HTR-8/SVneo (cell line): ENCODE measurements at regions not wholly inside any gene's neighbourhood (a gene's known extent, or its start where the extent isn't known, plus 50 kb on each side); places are given as distances from the start of the nearest gene placed in this dataset.

Experiments
- DNase-seq: peaks from one replicate; pipeline ENCODE4 v3.0.0; 2011; ENCODE audit warnings: low spot score, mixed read lengths; ENCODE audit not compliant: insufficient read length
- FAIRE-seq: peaks from 2 replicates; lab custom pipeline; 2011; peaks lifted over from hg19 to GRCh38; lab: Jason Lieb, UNC

DNA sequence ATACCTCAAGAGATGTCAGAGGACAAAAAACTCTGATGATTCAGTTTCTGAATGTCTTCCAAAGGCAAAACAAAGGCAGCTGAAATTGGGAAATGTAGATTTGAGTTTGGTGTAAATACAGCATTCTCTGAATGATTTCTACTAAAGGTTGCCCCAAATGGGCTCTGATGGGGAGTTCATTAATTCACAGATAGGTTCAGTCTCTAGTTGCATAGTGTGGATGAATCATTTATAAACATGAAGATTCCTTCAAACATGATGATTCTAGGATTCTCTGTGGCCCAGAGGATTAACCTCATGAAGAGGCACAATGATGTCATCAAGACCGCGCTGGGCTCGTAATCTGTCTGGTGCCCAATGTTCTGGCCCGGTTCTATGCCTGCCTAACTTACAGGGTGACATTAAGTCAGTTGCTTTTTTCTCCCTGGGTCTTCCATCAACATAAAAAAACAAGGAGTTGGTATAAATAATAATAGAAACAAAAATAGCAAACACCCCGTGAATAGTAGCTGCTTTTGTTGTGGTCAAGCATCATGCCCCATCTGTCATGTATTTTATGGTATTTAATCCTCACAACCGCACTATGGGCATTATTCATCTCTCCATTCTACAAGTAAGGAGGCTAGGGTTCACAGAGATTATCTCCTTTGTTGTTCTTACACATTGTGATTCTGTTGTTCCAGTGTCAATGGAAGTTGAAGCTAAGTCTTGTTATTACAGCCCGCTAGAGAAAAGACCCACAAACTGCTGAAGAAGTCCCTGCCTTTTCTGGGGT, 509.6 kb upstream of the USP24 start:
- DNase-seq: no peak
- FAIRE-seq: no peak

DNA sequence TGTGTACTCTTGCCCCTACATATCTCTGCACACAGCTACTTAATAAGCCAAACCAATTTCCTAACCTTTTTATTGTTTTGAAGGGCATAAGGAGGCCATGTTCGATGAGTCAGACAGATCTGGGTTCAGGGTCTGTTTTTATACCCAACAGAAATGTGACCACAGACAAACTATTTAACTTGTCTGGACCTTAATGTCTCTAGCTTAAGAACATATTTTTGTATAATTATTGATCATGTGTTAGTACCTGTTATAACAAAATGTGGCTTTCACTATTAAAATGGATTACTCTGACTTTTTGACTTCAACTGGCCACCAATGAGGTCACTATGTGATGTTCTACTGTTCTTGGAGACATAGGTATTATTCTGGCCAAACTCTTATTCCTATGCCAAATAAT, 507.8 kb upstream of the USP24 start:
- no peak for DNase-seq
- FAIRE-seq: no peak

DNA sequence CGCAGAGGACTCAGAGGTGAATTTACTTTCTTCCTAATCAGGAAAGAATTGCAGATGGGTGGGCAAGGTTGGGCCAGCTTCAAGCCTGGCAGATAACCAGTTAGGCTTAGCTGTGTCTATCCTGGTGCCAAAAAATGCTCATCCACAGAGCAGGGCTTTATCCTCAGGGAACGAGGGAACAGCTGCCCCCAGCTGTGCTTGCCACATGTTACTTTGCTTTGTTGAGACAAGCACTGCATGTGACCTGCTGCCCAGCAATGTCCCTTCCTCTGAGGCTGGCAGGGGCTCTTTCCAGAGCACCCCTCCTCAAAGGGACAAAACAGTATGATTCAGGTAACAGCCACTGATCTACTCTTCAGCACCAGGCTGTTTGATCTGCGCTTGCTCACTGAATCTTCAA, 505.1 kb upstream of the USP24 start:
- DNase-seq: no peak

DNA sequence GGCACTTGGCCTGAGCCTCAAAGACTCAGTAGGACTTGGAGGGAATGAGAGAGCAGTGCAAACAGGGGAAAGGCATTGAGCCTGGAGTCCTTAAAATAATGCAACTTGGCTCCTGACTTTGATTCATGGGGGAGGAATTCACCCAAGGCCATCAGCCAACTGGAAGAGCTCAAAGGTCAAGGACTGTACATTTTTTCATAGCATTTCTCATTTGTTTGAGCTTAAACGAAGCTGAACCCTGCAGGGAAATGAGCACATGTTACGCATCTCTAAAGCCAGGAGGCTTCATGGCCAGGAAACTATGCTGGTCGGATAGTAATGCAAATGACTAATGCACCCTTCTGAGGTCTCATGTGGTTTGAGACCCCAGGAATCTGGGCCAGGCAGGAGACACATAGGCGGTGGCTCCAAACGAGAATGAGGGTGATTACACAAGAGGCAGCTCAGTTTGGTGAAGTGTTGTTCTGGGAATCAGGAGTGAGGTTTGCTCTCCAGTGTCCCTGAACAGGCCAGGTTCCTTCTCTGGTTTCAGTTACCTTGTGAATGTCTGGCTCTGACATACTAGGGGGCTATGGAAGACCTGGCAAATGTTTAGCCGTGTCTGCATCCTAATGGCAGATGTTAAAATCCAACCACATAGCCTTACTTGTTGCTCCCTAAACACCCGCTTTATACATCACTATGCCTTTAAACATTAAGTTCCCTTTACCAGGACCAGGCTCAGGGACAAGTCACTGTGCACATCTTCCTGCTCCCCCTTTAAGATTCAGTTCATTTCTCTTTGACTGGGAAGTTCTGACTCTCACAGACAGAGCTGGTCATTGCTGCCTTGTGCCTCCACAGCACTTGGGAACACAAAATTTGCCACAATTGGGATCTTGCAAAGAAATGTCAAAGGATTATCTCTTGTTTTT, 503.9 kb upstream of the USP24 start:
- FAIRE-seq (peak; percentile 89), DNase-seq (peak; percentile 59)

More for the DNA sequence above, 505.1 kb upstream of the USP24 start:
- FAIRE-seq: no peak

DNA sequence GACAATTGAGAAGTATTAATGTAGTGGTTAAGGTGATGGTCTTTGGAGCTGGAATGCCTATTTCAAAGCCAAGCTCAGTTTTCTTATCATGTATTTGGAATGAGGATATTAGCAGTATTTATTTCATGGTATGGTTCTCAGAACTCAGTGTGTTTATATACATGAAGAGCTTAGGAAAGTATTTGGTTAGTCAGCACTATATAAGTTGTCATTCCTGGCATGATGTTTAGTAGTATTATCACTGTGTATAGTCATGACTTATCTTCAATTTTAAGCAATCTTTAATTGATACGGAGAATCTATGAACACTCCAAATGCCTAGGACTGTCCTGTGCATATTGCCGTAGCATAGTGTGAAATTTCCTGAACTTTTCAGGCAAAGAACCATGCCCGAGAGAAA, 501.9 kb upstream of the USP24 start:
- FAIRE-seq: no peak
- DNase-seq: no peak

DNA sequence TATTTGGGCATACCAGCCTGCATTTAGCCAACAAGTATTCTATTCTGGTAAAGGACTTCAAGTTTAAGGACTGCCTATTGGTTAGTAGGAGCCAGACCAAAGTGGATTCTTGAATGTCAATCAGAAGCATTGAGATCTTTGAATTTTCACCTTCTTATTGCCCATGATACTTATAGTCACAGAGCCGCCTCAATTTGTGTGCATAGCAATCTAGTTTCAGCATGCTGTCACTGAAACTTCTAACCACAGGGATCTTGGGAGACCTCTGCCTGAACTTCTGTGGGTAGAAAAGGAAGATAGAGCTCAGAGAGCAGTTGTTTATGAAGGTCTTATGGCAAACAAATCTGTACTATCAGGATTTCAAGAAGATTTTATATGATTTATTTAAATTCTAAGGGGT, 501.4 kb upstream of the USP24 start:
- DNase-seq (no peak), FAIRE-seq (no peak)

DNA sequence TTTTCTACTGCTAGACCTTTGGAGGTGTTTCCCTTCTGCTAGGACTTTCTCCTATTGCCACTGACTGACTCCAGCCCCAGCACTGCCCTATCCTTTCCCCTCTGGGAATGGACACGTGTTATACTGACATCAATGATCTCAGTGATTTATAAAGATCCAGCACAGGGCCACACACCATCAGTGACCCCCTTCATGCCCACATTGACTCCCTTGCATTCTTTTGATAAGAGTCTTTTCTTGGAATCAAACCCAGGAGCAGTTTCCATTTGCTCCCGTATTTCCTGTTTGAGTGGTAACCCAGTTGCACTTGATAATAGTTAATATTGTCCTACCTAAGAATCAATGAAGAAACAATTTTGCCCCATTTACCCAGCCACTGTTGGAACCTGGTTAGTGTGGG, 501.0 kb upstream of the USP24 start:
- peak; percentile 23 for FAIRE-seq
- DNase-seq: no peak

DNA sequence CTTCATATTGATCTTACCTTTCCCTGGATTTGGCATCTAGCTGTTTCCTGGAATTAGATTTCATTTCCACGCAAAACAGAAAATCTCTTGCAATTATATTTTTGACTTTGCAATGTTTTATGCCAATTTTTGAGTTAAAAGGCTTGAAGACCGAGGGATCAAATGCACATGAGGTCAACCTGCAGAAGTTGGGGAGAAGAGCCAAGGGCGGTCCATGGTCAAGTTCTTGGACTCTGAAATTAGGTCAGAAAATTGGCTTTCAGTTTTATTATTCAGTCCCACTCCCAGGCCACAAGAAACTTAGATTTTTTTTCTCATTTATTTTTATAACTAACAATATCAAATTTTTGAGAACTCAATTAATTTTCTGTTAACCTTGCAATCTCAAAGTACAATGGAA, 499.1 kb upstream of the USP24 start:
- FAIRE-seq: no peak
- no peak for DNase-seq

DNA sequence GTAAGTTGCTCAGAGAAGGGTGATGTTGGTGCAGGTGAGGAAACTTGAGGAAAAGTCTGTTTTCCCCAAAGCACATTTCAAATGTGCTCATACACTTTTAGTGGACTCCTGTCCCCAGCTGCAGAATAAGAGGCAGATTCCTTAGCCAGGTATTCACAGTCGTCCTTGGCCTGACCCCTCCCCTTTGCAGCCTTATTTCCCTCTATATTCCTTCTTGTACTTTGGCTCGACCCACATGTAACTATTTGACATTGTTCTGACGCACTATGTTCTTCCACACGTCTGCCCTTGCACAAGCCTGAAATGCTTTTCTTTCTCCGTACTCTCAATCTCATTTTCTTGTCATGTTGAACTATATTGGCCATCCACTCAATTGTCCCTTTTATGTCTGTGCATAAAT, 498.4 kb upstream of the USP24 start:
- no peak for FAIRE-seq
- no peak for DNase-seq

DNA sequence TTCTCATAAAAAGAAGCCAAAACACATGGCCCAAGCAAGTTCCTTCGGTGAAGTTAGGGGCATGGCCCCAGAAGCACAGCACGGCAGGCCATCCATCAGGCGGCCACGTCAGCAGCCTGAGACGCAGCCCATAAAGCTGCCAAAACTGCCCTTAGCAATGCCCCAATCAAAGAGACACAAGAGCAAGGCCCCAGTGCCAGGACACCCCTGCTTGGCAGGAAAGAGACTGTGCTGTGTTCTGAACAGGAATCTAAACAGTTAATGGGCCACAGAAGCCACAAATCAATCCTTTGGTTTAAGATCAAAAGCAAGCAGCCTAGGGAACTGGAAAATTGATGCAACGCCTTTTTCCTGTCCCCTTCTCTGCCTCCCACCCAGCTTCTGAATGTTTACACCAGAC, 497.0 kb upstream of the USP24 start:
- DNase-seq: no peak
- FAIRE-seq: no peak

DNA sequence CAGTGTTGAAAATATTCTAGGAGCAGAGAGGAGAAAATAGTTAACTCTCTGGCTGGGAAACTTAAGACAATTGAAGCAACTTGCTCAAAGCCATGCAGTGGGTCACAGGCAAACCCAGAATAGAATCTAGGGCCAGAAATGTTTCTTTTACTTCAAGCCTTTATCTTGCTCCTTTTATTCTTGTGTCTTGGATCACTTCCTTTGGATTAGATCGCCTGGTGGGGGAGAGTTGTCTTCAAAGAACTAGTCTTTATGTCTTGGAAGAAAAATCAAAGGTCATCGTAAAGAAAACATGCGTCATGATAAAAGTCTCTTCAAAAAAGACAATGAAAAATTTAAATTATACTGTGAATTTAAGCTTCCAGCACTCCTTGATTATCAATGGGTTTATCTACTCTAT, 493.6 kb upstream of the USP24 start:
- DNase-seq: no peak
- no peak for FAIRE-seq

DNA sequence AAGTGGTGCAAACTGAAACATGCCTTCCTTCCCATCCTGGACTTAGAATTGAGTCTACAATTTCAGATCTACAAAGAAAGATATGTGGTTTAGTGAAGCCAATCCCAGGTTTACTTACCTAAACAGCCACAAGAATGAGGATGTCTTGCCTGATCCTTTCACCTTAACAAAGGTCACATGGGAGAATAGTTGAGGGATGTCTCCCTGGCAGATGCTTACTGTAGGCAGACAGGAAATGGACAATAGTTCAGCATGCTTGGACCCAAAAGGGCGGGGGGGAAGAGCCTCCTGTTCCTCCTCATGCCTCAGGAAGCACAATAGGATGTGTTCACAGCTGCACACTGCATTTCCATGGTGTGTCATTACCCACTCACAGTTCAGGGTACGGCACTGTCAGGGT, 492.7 kb upstream of the USP24 start:
- peak; percentile 80 for FAIRE-seq

DNA sequence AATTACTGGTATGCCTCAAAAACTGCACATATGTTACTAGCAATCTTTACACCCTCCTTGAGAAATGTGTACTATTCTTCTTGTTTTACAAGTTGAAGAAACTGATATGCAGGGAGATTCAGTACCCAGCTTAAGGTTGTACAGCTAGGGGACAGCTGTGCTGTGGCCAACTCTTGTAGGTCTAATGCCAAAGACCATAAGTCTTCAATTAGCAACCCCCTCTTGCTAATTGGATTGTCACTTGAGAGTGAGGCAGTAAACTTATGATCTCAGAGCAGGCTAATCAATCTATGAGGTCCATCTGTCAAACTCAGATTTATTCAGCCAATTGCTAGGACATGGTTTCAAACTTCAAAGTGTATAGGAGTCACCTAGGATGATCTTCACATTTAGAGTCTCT, 492.0 kb upstream of the USP24 start:
- FAIRE-seq (no peak), DNase-seq (no peak)

More for the DNA sequence above, 492.7 kb upstream of the USP24 start:
- no peak for DNase-seq

DNA sequence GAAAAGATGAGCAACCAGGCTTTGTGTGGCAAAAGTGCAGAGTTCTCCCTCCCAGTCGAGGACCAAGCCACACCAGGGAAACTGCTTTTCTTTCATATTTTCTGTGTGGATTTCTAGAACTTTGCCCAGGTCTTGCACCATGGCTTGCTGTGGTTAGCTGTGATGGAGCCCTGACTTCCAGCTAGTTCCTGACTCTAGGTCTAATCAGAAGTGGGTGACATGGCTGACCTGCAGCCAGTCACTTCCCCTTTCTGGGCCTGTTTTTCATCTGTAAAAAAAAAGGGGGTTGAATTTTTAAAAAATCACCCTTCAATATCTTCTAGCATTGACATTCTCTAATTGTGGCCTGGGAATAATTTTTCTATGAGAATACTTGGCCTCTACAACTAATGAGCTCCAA, 491.2 kb upstream of the USP24 start:
- FAIRE-seq (no peak), DNase-seq (no peak)

DNA sequence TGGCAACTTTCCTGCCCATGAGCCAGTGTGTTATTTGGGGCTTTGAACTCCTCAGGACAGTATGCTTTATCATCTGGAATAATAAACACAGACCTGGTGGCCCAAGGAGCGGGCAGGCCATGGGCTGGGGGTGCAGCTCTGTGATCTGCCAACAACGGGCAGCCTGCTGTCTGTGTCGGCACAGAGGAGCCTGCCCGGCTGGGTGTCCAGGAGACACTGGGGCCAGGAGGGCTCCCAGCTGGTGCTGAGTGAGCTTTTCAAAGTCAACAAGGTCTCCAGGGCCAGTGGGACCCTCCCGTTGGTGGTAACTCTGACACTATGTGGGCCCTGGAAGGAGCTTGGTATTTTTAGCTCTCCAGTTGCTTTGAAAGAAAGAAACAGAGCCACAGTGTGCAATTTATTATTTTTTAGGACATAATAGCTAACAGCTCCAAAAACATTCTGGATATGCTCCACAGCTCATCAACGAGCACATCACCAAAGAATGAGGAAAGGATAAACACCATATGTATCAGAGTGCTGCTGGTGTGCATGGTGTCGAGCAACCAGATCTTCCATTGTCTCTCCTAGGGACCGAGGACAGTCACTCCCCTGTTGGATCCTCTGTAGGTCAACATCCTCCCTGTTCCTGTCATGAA, 488.7 kb upstream of the USP24 start:
- DNase-seq: no peak
- no peak for FAIRE-seq

DNA sequence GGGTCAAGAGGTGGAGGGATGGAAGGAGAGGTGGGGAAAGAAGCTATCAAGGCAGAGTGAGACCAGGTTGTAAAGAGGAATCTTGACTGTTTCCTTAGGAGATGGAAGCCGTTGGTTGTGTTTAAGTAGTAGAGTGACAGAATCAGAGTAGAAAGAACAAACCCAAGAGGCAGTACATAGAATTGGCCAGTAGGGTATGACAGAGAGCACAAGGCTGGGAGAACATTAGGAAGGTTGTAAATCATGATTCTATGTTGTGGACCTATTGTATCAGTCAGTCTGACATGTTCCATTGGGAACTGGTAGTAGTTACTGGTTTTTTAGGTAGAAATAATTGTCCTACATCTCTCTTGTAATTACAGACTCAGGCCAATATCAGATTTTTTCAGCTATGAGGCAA, 486.9 kb upstream of the USP24 start:
- DNase-seq (no peak), FAIRE-seq (peak; percentile 52)

DNA sequence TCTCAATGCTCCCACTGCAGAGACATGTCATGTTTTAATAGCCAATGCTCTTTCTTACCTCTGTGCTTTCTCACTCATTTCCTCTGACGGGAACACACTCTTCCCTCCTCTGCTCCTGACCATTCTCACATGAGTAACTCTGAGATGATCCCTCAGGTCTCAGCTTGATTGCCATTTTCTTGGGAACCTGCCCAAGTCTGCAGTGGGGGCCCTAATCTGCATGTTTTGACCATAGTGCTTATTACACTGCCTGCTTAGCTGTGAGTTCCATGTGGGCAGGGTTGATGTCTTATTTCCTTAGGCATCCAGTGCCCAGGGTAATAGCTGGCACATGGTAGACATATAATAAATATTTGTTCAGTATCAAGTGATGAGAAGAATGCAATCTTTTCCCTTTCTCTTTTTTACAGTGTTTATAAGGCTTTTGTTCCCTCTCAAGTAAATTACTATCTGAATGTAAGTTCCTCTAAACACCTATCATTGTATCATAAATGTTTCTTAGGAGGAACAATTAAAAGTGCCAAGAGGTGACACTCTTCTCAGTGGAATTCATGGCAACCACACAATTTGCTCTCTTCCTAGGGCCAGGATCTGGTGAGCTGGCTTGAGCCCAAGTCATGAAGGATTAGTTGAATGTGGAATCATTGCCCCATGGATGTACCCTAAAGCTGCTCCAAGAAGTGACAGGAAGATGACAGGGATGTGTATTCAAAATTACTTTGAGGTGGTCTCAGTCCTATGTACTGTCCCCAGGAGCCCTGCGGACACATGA, 485.4 kb upstream of the USP24 start:
- FAIRE-seq (no peak), DNase-seq (no peak)

DNA sequence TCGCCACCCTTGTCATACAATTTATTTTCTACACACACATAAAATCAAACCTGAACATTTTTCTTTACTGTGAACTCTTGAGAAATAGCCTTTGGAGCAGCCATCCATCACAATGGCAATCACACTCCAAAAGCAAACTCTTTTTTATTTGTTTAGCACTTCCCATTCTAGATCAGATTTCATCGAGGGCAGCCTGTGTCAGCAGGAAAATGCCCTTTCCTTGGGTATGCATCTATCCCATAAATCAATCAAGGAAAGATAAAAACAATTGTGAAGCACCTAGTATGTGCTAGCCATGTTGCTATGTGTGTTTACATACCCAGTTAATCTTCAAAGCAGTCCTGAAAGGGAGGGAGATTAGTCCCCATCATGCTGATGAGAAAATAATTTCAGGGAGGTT, 484.1 kb upstream of the USP24 start:
- no peak for FAIRE-seq

DNA sequence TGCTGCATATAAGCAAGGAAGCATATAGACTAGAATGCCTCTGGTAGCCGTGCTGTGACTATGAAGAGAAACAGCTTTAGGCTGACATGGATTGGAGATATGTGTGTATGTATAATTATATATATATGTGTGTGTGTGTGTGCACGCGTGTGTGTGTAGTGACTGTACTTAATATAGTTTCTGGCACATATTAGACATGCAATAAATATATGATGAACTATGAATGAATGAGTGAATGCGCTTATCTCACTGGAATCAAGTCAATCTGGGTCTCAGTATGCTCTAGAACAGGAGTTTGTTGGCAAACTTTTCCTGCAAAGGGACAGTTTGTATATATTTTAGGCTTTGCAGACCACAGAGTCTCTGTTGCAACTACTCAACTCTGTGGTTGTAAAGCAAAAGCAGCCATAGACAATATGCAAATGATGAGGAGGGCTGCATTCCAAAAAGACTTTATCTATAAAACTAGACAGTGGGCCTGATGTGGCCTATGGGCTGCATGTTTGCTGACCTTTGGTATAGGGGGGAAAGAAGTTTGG, 482.9 kb upstream of the USP24 start:
- DNase-seq: no peak
- FAIRE-seq: no peak

More for the DNA sequence above, 484.1 kb upstream of the USP24 start:
- DNase-seq: no peak

DNA sequence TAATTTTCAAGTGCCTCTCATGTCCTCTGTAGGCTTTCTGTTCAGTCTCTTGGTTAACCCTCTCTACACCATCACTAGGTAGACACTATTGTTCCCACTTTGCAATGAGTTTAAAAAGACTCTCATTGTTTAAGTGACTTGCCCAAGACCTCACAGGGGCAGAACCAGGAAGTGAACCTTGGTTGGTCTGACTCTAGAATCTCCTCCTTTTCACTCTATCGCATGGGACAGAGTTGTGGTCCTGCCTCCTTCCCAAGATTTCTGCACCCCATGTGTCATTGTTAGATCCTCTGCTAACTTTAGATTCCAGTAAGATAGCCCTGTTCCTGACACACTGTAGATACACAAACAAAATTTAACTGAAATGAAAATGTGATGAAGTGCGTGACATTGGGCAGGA, 481.7 kb upstream of the USP24 start:
- FAIRE-seq: no peak
- DNase-seq: no peak
